CD4-positive, alpha-beta T cell treated with Interleukin-15 for 4 hours (primary cell): ENCODE measurements at regions not wholly inside any gene's neighbourhood (a gene's known extent, or its start where the extent isn't known, plus 50 kb on each side); places are given as distances from the start of the nearest gene placed in this dataset.
"Not testable (repeated sequence)": the region's sequence is repeated elsewhere in the genome, so short reads cannot be mapped to it uniquely, and the experiment has no call there.

Experiments
- DNase-seq: peaks from one replicate; pipeline ENCODE4 v3.0.0-alpha.2; 2020; ENCODE audit warnings: low spot score

GRCh38 chr2:14988600-14988999 lies 356.1 kb downstream of the LRATD1 start:
- no peak for DNase-seq

- DNase-seq: no peak
Measured at GRCh38 chr2:14991723-14992122, 359.2 kb downstream of the LRATD1 start.

GRCh38 chr2:14994721-14995120 lies 362.2 kb downstream of the LRATD1 start:
- DNase-seq: no peak

- no peak for DNase-seq
Measured at GRCh38 chr2:14996351-14997014, 364.0 kb downstream of the LRATD1 start.

GRCh38 chr2:14998546-14998945 lies 366.0 kb downstream of the LRATD1 start:
- no peak for DNase-seq

GRCh38 chr2:14999114-14999661 lies 366.7 kb downstream of the LRATD1 start:
- no peak for DNase-seq

GRCh38 chr2:15002519-15002918 lies 370.0 kb downstream of the LRATD1 start:
- not testable (repeated sequence) for DNase-seq

- DNase-seq: no peak
Measured at GRCh38 chr2:15006667-15007066, 374.1 kb downstream of the LRATD1 start.

- DNase-seq: no peak
Measured at GRCh38 chr2:15009681-15010080, 377.2 kb downstream of the LRATD1 start.

GRCh38 chr2:15010346-15010745 lies 377.8 kb downstream of the LRATD1 start:
- no peak for DNase-seq

GRCh38 chr2:15018814-15019213 lies 386.3 kb downstream of the LRATD1 start:
- no peak for DNase-seq

GRCh38 chr2:15023221-15023620 lies 390.7 kb downstream of the LRATD1 start:
- no peak for DNase-seq

GRCh38 chr2:15028406-15028805 lies 395.9 kb downstream of the LRATD1 start:
- DNase-seq: no peak

- DNase-seq: no peak
Measured at GRCh38 chr2:15031745-15032240, 399.3 kb downstream of the LRATD1 start.

- DNase-seq: no peak
Measured at GRCh38 chr2:15034246-15034645, 401.7 kb downstream of the LRATD1 start.

GRCh38 chr2:15034860-15035259 lies 402.3 kb downstream of the LRATD1 start:
- DNase-seq: no peak

- DNase-seq: no peak
Measured at GRCh38 chr2:15038366-15039364, 406.1 kb downstream of the LRATD1 start.

GRCh38 chr2:15040429-15041084 lies 408.0 kb downstream of the LRATD1 start:
- no peak for DNase-seq

- DNase-seq: no peak
Measured at GRCh38 chr2:15041429-15041837, 408.9 kb downstream of the LRATD1 start.

- DNase-seq: no peak
Measured at GRCh38 chr2:15042801-15043217, 410.3 kb downstream of the LRATD1 start.

- DNase-seq: no peak
Measured at GRCh38 chr2:15043336-15044058, 411.0 kb downstream of the LRATD1 start.
